GM20000 (cell line): ENCODE measurements at regions not wholly inside any gene's neighbourhood (a gene's known extent, or its start where the extent isn't known, plus 50 kb on each side); places are given as distances from the start of the nearest gene placed in this dataset.
"Not testable (repeated sequence)": the region's sequence is repeated elsewhere in the genome, so short reads cannot be mapped to it uniquely, and the experiment has no call there.

Source experiments
- DNase-seq: peaks from one replicate; pipeline ENCODE4 v3.0.0; 2012; ENCODE audit warnings: low spot score
- TF ChIP-seq, protein P1 (sequence below): IDR thresholded peaks from 2 replicates; pipeline ENCODE4 v1.5.1; 2012; ENCODE audit warnings: mild to moderate bottlenecking, control low read depth; ENCODE audit errors: extremely low read depth, missing control alignments

- TF ChIP-seq, protein P1, sequence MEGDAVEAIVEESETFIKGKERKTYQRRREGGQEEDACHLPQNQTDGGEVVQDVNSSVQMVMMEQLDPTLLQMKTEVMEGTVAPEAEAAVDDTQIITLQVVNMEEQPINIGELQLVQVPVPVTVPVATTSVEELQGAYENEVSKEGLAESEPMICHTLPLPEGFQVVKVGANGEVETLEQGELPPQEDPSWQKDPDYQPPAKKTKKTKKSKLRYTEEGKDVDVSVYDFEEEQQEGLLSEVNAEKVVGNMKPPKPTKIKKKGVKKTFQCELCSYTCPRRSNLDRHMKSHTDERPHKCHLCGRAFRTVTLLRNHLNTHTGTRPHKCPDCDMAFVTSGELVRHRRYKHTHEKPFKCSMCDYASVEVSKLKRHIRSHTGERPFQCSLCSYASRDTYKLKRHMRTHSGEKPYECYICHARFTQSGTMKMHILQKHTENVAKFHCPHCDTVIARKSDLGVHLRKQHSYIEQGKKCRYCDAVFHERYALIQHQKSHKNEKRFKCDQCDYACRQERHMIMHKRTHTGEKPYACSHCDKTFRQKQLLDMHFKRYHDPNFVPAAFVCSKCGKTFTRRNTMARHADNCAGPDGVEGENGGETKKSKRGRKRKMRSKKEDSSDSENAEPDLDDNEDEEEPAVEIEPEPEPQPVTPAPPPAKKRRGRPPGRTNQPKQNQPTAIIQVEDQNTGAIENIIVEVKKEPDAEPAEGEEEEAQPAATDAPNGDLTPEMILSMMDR: no peak
- no peak for DNase-seq
Measured at GRCh38 chr3:30443756-30444673, 162.4 kb upstream of the TGFBR2 start.

DNA sequence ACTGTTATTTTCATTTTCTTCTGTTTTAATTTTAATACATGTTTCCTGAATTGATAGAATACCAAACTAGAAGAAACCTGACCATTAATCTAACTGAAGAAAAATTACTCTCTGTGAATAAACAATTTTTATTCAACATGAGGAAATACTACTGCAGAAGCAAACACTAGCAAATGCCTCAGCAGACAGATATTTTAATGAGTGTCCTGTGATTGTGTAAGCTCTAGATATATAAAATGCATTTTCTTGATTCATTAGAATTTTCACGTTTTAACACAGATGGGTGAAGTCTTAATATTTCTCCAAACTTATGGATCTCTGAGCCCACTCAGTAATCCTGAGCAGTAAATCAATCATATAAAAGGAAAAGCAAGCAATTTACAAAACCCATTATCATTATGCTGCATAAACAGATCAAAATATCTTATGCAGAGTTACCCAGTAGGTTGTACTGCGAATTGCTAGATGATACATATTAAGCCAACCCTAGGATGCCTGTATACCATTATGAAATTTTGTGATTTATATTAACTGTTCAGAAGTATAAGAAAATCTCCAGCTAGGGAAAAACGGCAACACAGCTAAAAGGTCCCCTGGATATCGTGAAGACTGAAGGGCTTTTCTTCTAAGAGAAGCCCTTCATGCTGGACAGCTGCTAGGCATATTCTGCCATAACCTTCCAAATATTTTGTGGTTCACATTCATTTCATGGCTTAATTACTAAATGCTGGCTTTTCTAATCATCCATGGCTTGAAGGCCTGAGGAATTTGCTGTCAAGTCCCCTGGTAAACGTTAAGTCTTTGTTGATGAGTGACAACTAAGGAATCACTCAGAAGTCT lies 157.7 kb upstream of the TGFBR2 start:
- no peak for DNase-seq
- TF ChIP-seq, protein P1: no peak

DNA sequence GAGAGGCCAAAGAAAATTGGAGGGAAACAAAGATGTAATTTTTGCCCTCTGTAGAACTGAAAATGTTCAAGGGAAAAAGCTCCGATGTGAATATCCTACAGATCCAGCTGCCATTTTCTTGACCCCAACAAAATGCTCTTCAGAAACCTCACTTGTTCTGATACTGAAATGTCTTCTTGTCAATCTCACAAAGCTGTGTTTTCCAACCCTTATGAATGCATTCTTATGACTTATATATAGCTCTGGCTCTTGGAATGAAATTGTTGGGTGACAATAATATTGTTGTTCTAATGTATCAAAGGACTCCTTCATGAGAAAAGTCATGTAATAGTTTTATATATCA lies 157.1 kb upstream of the TGFBR2 start:
- TF ChIP-seq, protein P1: no peak
- DNase-seq: no peak

GRCh38 chr3:30452446-30452845 lies 154.0 kb upstream of the TGFBR2 start:
- TF ChIP-seq, protein P1: no peak
- DNase-seq: no peak

DNA sequence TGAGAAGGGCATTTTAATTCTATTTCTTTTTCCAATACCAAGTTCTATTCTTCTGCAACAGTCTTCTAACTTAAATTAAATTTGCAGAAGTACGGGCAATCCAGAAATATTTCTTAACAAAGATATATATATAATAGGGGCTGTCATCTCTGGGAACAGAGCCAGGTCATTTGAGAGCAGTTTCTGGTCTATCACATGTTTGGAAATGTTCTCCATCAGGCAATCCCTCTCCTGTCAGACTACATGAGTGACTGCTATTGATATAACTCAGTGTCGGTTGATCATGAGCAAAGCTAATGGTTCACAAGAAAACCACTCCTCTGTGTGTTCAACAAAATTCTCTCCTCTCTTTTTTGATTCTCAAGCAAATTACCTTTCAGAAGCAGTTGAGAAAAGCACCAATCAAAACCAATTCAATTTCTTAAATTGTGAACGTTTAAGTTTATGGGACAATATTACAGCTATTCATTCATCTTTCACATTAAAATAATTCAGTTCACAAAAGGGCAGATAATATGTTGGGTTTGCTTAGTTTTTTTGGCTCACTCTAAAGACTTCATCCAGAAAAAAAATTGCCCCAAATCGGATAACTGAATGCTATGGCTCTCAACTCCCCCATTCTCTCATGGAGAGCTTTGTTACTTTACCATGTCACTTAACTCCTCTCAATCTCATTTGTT lies 152.9 kb upstream of the TGFBR2 start:
- DNase-seq: no peak
- TF ChIP-seq, protein P1: no peak

DNA sequence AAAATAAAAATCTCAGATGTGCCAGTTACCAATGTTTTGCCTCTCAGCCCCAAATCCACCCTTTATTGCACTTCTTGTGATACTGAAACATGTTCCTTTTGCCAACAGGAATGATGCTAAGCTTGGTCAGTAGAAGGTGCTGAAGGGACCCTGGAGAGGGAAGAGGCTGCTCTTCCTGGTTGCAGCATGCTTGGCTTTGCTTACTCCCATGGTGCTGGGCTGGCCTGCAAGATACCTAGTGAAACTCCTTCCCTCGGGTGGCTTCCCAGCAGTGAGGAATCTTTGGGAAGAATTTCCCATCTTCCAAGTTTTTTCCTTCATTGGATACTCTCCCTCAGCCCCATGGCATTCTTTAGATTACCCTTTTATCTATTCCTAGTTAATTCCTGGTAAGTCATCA lies 151.8 kb upstream of the TGFBR2 start:
- TF ChIP-seq, protein P1: no peak
- no peak for DNase-seq

GRCh38 chr3:30455112-30455511 lies 151.3 kb upstream of the TGFBR2 start:
- DNase-seq: not testable (repeated sequence)
